DND-41 (cell line): ENCODE measurements at regions not wholly inside any gene's neighbourhood (a gene's known extent, or its start where the extent isn't known, plus 50 kb on each side); places are given as distances from the start of the nearest gene placed in this dataset.

Experiments
- ATAC-seq: fragments of 200-7000 bp; cut with Tn5 transposase; 3 replicates; pipeline ENCODE4 v1.9.1; 2021; ENCODE audit warnings: low read depth; ENCODE audit not compliant: insufficient read depth
- DNase-seq: peaks from one replicate; pipeline ENCODE4 v3.0.0-alpha.2; 2020
- H2AFZ ChIP-seq: 2 replicates; pipeline ENCODE4 v1.6.0; 2012; ENCODE audit warnings: low read depth, low read length
- H3K27ac ChIP-seq: 2 replicates; pipeline ENCODE4 v1.5.1; 2012; ENCODE audit warnings: low read length, inconsistent platforms
- H3K27me3 ChIP-seq: fragments of 200-600 bp; sonication (generic); 2 replicates; pipeline ENCODE4 v1.6.0; 2012; ENCODE audit warnings: low read length, mild to moderate bottlenecking, inconsistent platforms; ENCODE audit not compliant: insufficient read depth, poor library complexity
- H3K36me3 ChIP-seq: 2 replicates; pipeline ENCODE4 v1.5.1; 2012; ENCODE audit warnings: low read length, inconsistent platforms; ENCODE audit not compliant: insufficient read depth
- H3K4me1 ChIP-seq: 2 replicates; pipeline ENCODE4 v1.5.1; 2012; ENCODE audit warnings: mild to moderate bottlenecking, low read length; ENCODE audit not compliant: insufficient read depth
- H3K4me2 ChIP-seq: 2 replicates; pipeline ENCODE4 v1.6.0; 2012; ENCODE audit warnings: mild to moderate bottlenecking, moderate library complexity, low read length, inconsistent platforms; ENCODE audit not compliant: insufficient read depth
- H3K4me3 ChIP-seq, 2 experiments: fragments of 200-600 bp in 1 of 2; shearing (Covaris generic) in 1 of 2; 2 replicates each; pipeline ENCODE4 v1.5.1; 2012 to 2016; ENCODE audit warnings: inconsistent platforms in 2 of 2, low read length in 2 of 2, mild to moderate bottlenecking in 2 of 2, low read depth in 1 of 2, moderate library complexity in 1 of 2
- H3K79me2 ChIP-seq: 2 replicates; pipeline ENCODE4 v1.6.0; 2012; ENCODE audit warnings: low read length, inconsistent platforms; ENCODE audit not compliant: insufficient read depth
- H3K9ac ChIP-seq: 2 replicates; pipeline ENCODE4 v1.6.0; 2012; ENCODE audit warnings: low read depth, mild to moderate bottlenecking, inconsistent platforms, low read length, moderate library complexity
- H3K9me3 ChIP-seq: 2 replicates; pipeline ENCODE4 v1.5.1; 2012; ENCODE audit warnings: low read length, moderate library complexity, mild to moderate bottlenecking, inconsistent platforms; ENCODE audit not compliant: insufficient read depth, severe bottlenecking
- H4K20me1 ChIP-seq: 2 replicates; pipeline ENCODE4 v1.6.0; 2012; ENCODE audit warnings: low read length; ENCODE audit not compliant: insufficient read depth
- CTCF ChIP-seq: IDR thresholded peaks from 2 replicates; pipeline ENCODE4 v1.5.1; 2012; ENCODE audit warnings: borderline replicate concordance, low read length, moderate library complexity, mild to moderate bottlenecking; ENCODE audit not compliant: poor library complexity, severe bottlenecking; ENCODE audit errors: extremely low read depth
- EZH2 ChIP-seq: IDR thresholded peaks from 3 replicates; pipeline ENCODE4 v1.6.1; 2012; ENCODE audit warnings: borderline replicate concordance, low read depth, mild to moderate bottlenecking, moderate library complexity, low read length, inconsistent platforms; ENCODE audit not compliant: severe bottlenecking

GRCh38 chr12:97275728-97276590, 186.6 kb upstream of the RMST start:
- Histone ChIP-seq H3K27ac (no peak overlapping the region), H3K4me3 (no peak overlapping the region), H3K9me3 (peaks cover 4% of the 10 kb centered on the region), H3K9ac (no peak overlapping the region), H3K79me2 (no peaks in the 10 kb centered on the region), H4K20me1 (no peaks in the 10 kb centered on the region), H3K4me1 (no peaks in the 10 kb centered on the region), H2AFZ (no peak overlapping the region), H3K27me3 (no peaks in the 10 kb centered on the region), H3K36me3 (no peaks in the 10 kb centered on the region), H3K4me2 (no peak overlapping the region)
- no peak for DNase-seq
- TF ChIP-seq CTCF (no peak), EZH2 (no peak)
- no peak for ATAC-seq

- no peaks in the 10 kb centered on the region for H4K20me1 ChIP-seq
- no peak for TF ChIP-seq CTCF
- no peak for TF ChIP-seq EZH2
- H2AFZ ChIP-seq = no peak overlapping the region
- H3K4me2 ChIP-seq = no peak overlapping the region
- no peak overlapping the region for H3K4me3 ChIP-seq
- no peaks in the 10 kb centered on the region for H3K27me3 ChIP-seq
- no peaks in the 10 kb centered on the region for H3K4me1 ChIP-seq
- no peak overlapping the region for H3K27ac ChIP-seq
- H3K79me2 ChIP-seq = no peaks in the 10 kb centered on the region
- H3K9ac ChIP-seq = no peak overlapping the region
- ATAC-seq (no peak), DNase-seq (no peak)
- peaks cover 4% of the 10 kb centered on the region for H3K9me3 ChIP-seq
- no peaks in the 10 kb centered on the region for H3K36me3 ChIP-seq
Observed at GRCh38 chr12:97276661-97277429, 185.8 kb upstream of the RMST start.

DNA sequence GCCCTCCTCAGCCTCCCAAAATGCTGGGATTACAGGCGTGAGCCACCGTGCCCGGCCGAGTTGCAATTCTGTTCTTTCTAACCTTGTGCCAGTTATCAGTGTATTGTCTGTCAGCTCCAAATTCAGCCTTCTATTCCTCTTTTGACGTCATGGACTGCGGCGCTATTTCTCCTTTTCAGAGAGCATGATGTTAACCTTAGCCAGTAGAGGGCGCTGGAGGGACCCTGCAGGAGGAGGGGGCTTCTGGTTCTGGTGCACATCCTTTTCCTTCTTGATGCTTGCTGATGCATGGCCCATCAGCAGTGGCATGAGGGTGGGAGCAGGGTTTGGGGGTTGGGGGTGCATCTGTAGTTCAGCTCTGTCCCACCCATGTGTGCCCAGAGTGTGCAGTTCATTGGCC, 179.3 kb upstream of the RMST start:
- H3K9ac ChIP-seq = no peak overlapping the region
- ATAC-seq (no peak), DNase-seq (peak; percentile 16)
- H3K4me3 ChIP-seq = no peak overlapping the region
- H3K9me3 ChIP-seq = no peaks in the 10 kb centered on the region
- no peak overlapping the region for H3K27ac ChIP-seq
- no peaks in the 10 kb centered on the region for H3K79me2 ChIP-seq
- no peaks in the 10 kb centered on the region for H3K4me1 ChIP-seq
- no peaks in the 10 kb centered on the region for H3K27me3 ChIP-seq
- no peak overlapping the region for H3K4me2 ChIP-seq
- H4K20me1 ChIP-seq = no peaks in the 10 kb centered on the region
- no peaks in the 10 kb centered on the region for H3K36me3 ChIP-seq
- TF ChIP-seq EZH2 (no peak), CTCF (peak; percentile 60)
- no peak overlapping the region for H2AFZ ChIP-seq
